NCI-H69 (cell line): ENCODE measurements at regions not wholly inside any gene's neighbourhood (a gene's known extent, or its start where the extent isn't known, plus 50 kb on each side); places are given as distances from the start of the nearest gene placed in this dataset.
"Not testable (repeated sequence)": the region's sequence is repeated elsewhere in the genome, so short reads cannot be mapped to it uniquely, and the experiment has no call there.

Source experiments
- DNase-seq: peaks from one replicate; lab custom pipeline; 2025; lab: John Stamatoyannopoulos, UW

GRCh38 chr4:11710453-11711093 lies 281.9 kb upstream of the HS3ST1 start:
- DNase-seq: peak; percentile 69

DNA sequence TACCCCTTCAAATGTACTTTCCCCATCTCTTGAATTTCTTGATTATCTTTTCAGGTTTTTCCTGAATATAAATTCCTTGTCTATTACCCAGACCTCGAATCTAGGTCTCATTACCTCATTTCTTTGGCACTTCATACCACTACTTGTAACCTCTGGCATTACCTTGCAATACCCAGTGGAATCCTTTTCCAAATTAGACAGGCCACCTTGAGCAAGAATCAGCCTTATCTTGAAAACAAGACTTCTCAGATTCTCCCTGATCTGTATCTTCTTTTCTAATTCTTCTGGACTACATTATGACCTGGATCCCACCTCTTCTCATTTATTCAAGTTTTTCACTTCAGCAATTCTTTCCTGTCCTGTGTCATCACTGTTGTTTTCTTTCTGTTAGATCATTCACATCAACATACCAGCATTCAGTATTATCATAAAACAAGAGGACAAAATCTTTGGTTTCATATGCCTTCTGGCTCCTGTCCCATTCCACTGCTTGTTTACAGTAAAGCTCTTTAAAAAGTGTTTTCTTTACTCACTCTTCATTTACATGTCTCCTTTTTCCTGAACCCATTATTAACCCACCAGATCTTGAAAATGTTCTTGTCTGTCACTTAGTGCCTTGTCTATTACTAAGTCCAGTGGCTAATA lies 275.6 kb upstream of the HS3ST1 start:
- no peak for DNase-seq

DNA sequence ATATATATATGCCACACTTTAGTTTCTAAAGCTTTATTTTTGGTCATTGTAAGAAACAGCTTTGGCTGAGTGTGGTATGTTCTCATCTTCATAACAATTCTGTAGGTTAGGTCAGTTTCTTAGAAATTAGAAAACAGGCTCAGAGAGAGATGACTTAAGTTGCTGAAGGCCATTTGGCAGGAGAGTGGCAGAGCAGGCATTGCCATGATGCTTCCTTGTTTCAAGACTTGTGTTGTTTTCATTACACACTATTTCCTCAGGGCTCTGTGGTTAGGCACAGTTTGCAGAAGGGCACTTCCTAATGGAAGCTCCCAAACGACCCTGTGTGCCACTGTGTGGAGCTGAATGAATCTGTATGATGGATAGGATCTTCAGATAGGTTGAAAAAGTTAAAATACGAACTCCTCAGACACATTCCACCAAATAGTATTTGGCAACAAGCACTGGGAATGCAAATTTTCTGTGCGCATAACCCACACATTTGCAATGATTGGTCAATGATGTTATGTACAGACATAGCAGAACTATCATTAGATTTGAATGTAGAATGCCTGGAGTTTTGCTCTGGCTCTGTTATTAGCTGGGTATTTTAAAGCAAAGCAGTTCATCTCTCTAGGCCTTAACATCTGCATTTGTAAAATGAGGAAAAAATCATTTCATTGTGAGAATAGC lies 274.3 kb upstream of the HS3ST1 start:
- no peak for DNase-seq

GRCh38 chr4:11701966-11702725 lies 273.5 kb upstream of the HS3ST1 start:
- no peak for DNase-seq

DNA sequence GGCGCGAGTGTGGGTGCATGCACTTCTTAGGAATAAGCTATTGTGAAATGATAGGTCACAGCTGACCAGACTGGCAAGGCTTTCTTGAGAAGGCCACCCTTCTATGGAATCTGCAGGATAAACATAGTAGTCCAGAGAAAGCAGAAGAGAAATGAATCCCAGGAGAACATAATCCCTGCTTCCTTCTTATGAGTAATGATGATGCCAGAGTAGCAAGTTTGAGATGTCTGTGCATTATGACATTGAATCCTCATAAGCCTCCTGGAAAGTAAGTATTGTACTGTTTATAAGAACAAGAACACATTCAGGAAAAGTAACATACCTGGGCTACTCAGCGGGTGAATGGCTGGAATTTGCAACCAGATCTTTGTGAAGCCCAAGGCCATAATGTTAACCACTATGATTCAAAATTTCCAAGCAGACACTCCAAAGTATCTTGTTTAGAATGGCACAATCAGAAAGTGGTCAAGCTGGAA lies 272.1 kb upstream of the HS3ST1 start:
- DNase-seq: no peak

- peak; percentile 60 for DNase-seq
Measured at GRCh38 chr4:11698846-11699590, 270.3 kb upstream of the HS3ST1 start.

- DNase-seq: no peak
Measured at GRCh38 chr4:11698033-11698432, 269.3 kb upstream of the HS3ST1 start.

DNA sequence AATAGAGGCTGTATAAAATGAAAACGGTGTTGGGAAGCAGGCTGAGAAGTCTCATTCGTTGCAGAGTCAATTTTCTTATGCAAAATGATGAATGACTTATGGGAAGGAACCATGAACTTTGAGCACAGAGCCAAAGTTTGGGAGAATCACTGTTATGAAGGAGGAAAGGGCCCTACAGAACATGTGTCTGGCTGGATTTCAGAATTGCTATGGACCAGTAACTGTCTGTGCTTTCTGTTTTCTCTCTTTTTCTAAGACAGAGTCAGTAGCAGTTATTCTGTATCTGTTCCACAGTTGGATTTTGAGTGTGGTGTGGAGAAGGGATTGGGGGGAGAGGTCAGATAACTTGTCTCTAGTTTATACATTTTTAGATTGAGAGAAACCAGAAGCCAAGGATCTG lies 265.0 kb upstream of the HS3ST1 start:
- DNase-seq: no peak

DNA sequence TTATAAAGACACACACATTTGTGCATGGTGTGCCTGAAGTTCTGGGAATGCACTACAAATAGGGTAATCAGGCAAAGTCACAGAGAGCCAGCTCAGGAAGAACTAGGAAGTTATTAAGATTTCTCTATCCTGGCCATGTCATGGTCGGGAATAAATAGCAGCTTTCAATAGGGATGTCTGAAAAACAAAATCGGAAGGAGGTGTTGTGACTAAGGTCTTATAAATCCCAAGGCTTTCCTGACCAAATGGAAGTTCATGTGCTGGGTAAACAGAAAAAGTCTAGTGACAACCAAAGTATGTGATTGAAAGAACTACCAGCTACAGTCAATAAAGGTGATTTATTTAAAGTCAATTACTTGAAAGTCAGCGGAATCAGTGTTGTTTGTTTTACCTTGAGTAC lies 262.5 kb upstream of the HS3ST1 start:
- DNase-seq: no peak

DNA sequence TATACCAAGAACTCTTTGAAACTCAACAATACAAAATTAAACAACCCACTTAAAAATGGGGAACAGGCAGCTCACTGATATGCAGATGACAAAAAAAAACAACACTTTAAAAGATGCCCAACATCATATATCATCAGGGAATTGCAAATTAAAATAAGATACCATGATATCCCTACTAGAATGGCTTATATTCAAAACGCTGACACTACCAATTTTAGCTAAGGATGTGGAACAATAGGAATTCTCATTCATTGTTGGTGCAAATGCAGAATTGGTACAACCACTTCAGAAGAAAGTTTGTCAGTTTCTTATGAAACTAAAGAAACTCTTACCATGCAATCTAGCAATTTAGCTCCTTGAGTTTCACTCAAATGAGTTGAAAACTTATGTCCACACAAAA lies 259.0 kb upstream of the HS3ST1 start:
- no peak for DNase-seq

GRCh38 chr4:11685481-11685880 lies 256.8 kb upstream of the HS3ST1 start:
- DNase-seq: no peak

DNA sequence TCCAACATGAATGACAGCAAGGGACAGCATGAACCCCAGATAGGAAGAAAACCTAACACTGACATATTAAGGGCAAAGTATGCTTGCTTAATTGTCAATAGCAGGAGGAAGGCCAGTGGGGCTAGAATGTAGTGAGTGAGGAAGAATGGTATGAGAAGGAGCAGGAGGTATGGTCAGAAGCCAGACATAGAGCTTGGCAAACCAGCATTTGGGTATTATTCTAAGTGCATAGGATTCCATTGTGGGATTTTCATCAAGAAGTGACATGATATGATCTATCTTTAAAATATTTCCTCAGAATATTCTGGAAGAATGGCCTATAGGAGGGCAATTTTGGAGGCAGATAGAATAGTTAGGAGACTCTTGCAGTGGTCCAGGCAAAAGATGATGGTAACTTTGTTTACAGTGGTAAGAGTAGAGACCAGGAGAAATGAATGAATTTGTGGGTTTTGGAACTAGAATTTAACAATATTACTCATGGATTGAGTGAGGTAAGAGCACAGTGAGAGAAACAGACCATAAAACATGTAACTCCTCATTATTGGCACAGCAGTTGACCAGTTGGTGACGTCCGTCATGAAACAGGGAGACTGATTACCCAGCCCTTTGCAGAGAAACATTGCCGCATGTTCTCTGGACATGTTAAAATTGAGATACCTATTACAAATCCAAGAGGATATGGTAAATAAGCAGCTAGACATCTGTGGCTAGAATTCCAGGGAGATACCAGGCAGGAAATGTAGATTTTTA lies 246.5 kb upstream of the HS3ST1 start:
- no peak for DNase-seq

- DNase-seq: peak; percentile 30
Measured at GRCh38 chr4:11670304-11670703, 241.6 kb upstream of the HS3ST1 start.

DNA sequence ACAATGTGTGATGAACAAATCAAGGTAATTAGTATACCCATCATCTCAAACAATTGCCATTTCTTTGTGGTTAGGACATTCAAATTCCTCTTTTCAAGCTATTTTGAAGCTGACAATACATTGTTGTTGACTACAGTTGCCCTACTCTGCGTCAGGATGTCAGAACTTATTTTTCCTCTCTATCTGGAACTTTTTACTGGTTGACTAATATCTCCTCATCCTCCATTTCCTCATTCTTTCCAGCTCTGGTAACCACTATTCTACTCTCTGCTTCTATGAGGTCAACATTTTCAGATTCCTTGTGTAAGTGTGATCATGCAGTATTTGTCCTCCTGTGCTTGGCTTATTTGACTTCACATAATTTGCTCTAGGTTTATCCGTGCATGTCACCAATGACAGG lies 240.5 kb upstream of the HS3ST1 start:
- no peak for DNase-seq

GRCh38 chr4:11663114-11663513 lies 234.4 kb upstream of the HS3ST1 start:
- DNase-seq: no peak

GRCh38 chr4:11650801-11651596 lies 222.3 kb upstream of the HS3ST1 start:
- no peak for DNase-seq

DNA sequence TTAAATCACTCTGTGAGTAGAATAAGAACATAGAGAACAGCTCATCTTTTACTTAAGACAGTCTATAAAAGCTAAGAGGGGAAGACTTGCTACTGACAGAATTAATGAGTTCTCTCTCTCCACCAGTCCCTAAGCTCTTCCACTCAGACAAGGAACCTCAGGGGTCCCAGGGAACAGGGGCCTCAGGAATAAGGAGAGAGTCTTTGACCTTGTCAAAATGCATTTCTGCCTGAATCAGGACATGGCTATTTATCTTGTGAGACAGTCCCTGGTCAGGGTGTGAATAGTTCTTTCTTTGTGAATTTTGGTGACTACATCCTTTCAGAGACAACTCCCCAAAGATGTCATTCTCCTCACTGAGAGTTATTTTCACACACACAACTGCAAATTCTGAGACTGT lies 218.7 kb upstream of the HS3ST1 start:
- DNase-seq: no peak

DNA sequence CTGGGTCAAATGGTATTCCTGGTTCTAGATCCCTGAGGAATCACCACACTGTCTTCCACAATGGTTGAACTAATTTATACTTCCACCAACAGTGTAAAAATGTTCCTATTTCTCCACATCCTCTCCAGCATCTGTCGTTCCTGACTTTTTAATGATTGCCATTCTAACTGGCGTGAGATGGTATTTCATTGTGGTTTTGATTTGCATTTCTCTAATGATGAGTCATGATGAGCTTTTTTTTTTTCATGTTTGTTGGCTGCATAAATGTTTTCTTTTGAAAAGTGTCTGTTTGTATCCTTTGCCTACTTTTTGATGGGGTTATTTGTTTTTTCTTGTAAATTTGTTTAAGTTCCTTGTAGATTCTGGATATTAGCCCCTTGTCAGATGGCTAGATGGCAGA lies 214.4 kb upstream of the HS3ST1 start:
- not testable (repeated sequence) for DNase-seq

DNA sequence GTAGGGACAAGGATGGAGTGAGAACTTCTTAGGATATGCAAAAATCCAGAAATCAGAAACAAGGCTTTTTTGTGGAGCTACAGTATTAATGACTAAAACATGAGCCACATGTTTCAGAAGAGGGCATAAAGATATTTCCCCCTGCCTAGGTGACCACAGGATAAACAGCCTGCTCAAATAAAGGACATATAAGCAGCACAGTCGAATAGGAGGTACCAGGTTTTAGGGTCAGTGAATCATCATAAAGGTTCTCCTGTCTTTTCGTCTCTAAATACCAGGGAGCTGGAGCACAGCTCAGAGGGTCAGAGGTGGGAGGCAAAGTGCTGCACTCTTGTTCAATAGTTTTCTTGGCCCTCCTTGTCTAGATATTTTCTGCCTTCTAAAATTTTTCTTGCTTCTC lies 211.9 kb upstream of the HS3ST1 start:
- DNase-seq: no peak

GRCh38 chr4:11636551-11636950 lies 207.9 kb upstream of the HS3ST1 start:
- DNase-seq: no peak
